CD14-positive monocyte (primary cell): ENCODE measurements at regions not wholly inside any gene's neighbourhood (a gene's known extent, or its start where the extent isn't known, plus 50 kb on each side); places are given as distances from the start of the nearest gene placed in this dataset.

Experiments
- DNase-seq, 3 donors: peaks; one replicate each; pipeline ENCODE4 v3.0.0-alpha.2; 2011 to 2022
- H2AFZ ChIP-seq: 2 replicates; pipeline ENCODE4 v1.6.0; 2012; ENCODE audit warnings: mild to moderate bottlenecking, low read depth, low read length, inconsistent platforms; ENCODE audit not compliant: insufficient read depth, poor library complexity, severe bottlenecking
- H3K27ac ChIP-seq, 2 donors: 1 replicate in 1 of 2; 2 replicates in 1 of 2; pipeline ENCODE4 v1.5.1; 2012 to 2013; ENCODE audit warnings: low read length in 2 of 2, control low read depth in 1 of 2, inconsistent platforms in 1 of 2, low read depth in 1 of 2, mild to moderate bottlenecking in 1 of 2
- H3K27me3 ChIP-seq, 2 donors: one replicate each; pipeline versions ENCODE4 v1.6.0 to v1.6.1; 2011 to 2013; ENCODE audit warnings: low read length in 2 of 2; ENCODE audit not compliant: control insufficient read depth in 2 of 2, insufficient read depth in 2 of 2
- H3K36me3 ChIP-seq, 2 donors: replicated peaks in 1 of 2; 1 replicate in 1 of 2; 2 replicates in 1 of 2; pipeline versions ENCODE4 v1.5.1 to v1.6.1; 2012 to 2013; ENCODE audit warnings: low read length in 2 of 2, control low read depth in 1 of 2, inconsistent platforms in 1 of 2, mild to moderate bottlenecking in 1 of 2; ENCODE audit not compliant: insufficient read depth in 2 of 2, control insufficient read depth in 1 of 2
- H3K4me1 ChIP-seq, 2 donors: 1 replicate in 1 of 2; 2 replicates in 1 of 2; pipeline versions ENCODE4 v1.5.1 to v1.6.1; 2012 to 2013; ENCODE audit warnings: low read length in 2 of 2, control low read depth in 1 of 2, inconsistent platforms in 1 of 2, mild to moderate bottlenecking in 1 of 2, moderate library complexity in 1 of 2; ENCODE audit not compliant: insufficient read depth in 2 of 2, control insufficient read depth in 1 of 2
- H3K4me2 ChIP-seq: replicated peaks from 2 replicates; pipeline ENCODE3; 2012; ENCODE audit warnings: low read length, moderate library complexity, mild to moderate bottlenecking; ENCODE audit not compliant: poor library complexity, severe bottlenecking; ENCODE audit errors: extremely low read depth
- H3K4me3 ChIP-seq, 3 experiments: fragments of 200-600 bp in 1 of 3; sonication (generic) in 1 of 3; replicated peaks in 1 of 3; 1 replicate in 2 of 3; 2 replicates in 1 of 3; pipeline ENCODE4 v1.5.1; 2011 to 2013; ENCODE audit warnings: low read length in 3 of 3, mild to moderate bottlenecking in 3 of 3, control low read depth in 2 of 3, low read depth in 2 of 3, inconsistent platforms in 1 of 3, moderate library complexity in 1 of 3
- H3K79me2 ChIP-seq: 2 replicates; pipeline ENCODE4 v1.6.0; 2012; ENCODE audit warnings: mild to moderate bottlenecking, control low read depth, inconsistent platforms, low read length, moderate library complexity; ENCODE audit not compliant: insufficient read depth
- H3K9ac ChIP-seq: 2 replicates; pipeline ENCODE4 v1.6.0; 2017; ENCODE audit warnings: low read length, mild to moderate bottlenecking; ENCODE audit not compliant: insufficient read depth, poor library complexity, severe bottlenecking
- H3K9me3 ChIP-seq, 2 donors: replicated peaks in 1 of 2; 1 replicate in 1 of 2; 2 replicates in 1 of 2; pipeline versions ENCODE4 v1.5.1 to v1.6.1; 2012 to 2013; ENCODE audit warnings: low read length in 2 of 2, control low read depth in 1 of 2; ENCODE audit not compliant: control insufficient read depth in 1 of 2, insufficient read depth in 1 of 2
- H4K20me1 ChIP-seq: 2 replicates; pipeline ENCODE4 v1.6.0; 2012; ENCODE audit warnings: mild to moderate bottlenecking, low read length, control low read depth, moderate library complexity; ENCODE audit not compliant: insufficient read depth
- H3K27ac Mint-ChIP-seq, 7 donors: one replicate each; pipeline ENCODE4 v1.8.0; 2020; ENCODE audit warnings: mild to moderate bottlenecking in 7 of 7, mixed read lengths in 7 of 7, moderate library complexity in 6 of 7, inconsistent platforms in 2 of 7
- H3K27me3 Mint-ChIP-seq, 3 donors: one replicate each; pipeline ENCODE4 v1.8.0; 2021 to 2022; ENCODE audit warnings: low read depth in 3 of 3, mild to moderate bottlenecking in 3 of 3, mixed read lengths in 3 of 3, moderate library complexity in 3 of 3, inconsistent platforms in 1 of 3
- H3K36me3 Mint-ChIP-seq, 2 donors: one replicate each; pipeline ENCODE4 v1.8.0; 2020; ENCODE audit warnings: mixed read lengths in 2 of 2, inconsistent platforms in 1 of 2, mild to moderate bottlenecking in 1 of 2
- H3K4me1 Mint-ChIP-seq: one replicate; pipeline ENCODE4 v1.8.0; 2020; ENCODE audit warnings: mild to moderate bottlenecking, mixed read lengths
- H3K4me3 Mint-ChIP-seq, 2 donors: one replicate each; pipeline ENCODE4 v1.8.0; 2020; ENCODE audit warnings: mild to moderate bottlenecking in 2 of 2, mixed read lengths in 2 of 2, moderate library complexity in 1 of 2
- H3K9me3 Mint-ChIP-seq, 7 donors: one replicate each; pipeline ENCODE4 v1.8.0; 2020 to 2022; ENCODE audit warnings: mixed read lengths in 7 of 7, mild to moderate bottlenecking in 6 of 7, moderate library complexity in 6 of 7, inconsistent platforms in 2 of 7
- WGBS: methylation state at CpG from one replicate; pipeline ENCODE4 v1.1.5; 2013; ENCODE audit warnings: missing lambda C conversion rate; ENCODE audit not compliant: insufficient coverage; 5-methylcytosine and 5-hydroxymethylcytosine counted together
- intact Hi-C, 2 donors: fragments of 100-400 bp; cut with micrococcal nuclease; formaldehyde crosslinking; loops; one replicate each; pipeline versions ENCODE4 v1.15.0 to v1.15.1; 2023
- TF ChIP-seq, protein P1 (sequence below): fragments of 200-600 bp; IDR thresholded peaks from one replicate; pipeline ENCODE4 v1.8.0; 2022; ENCODE audit warnings: antibody characterized with exemption, mild to moderate bottlenecking

DNA sequence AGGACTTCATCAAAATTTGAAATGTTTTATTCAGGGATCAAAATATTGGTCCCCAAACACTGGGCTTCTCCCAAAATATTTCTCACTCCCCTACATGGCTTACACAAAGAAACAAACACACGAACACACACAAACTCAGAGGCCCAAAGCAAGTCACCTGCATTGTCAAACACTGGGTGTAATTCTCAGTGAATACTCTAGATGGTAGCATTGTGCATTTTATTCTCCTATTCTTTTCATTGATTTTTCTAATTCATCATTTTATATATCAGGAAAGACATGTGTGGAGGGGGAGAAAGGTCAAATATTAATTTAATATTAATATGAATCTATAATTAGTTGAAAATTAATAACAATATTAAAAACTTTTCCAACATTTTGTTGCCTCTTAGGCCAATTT, 72.3 kb upstream of the TNMD start:
- intact Hi-C loops, result loop anchor here in 1 of 2 donors (5.0 kb wide), 1 partner anchor 255 kb away; no protein-coding TSS in a partner anchor
- Histone ChIP-seq H3K9me3 (no peaks in the 10 kb centered on the region), H3K4me2 (no peak overlapping the region), H3K36me3 (no peaks in the 10 kb centered on the region), H3K4me1 (no peaks in the 10 kb centered on the region), H3K79me2 (no peaks in the 10 kb centered on the region), H3K27ac (no peak overlapping the region), H4K20me1 (no peaks in the 10 kb centered on the region), H3K4me3 (no peak overlapping the region), H3K9ac (no peak overlapping the region), H3K27me3 (no peaks in the 10 kb centered on the region), H2AFZ (no peak overlapping the region)
- no peak for DNase-seq
- no peaks in the 10 kb centered on the region for H3K4me1 Mint-ChIP-seq
- no peak overlapping the region for H3K27ac Mint-ChIP-seq
- H3K36me3 Mint-ChIP-seq, result no peaks in the 10 kb centered on the region
- no peak overlapping the region for H3K4me3 Mint-ChIP-seq
- peaks cover 0 to 12% (median 2%) of the 10 kb centered on the region in 3 donors for H3K27me3 Mint-ChIP-seq
- TF ChIP-seq, protein P1, sequence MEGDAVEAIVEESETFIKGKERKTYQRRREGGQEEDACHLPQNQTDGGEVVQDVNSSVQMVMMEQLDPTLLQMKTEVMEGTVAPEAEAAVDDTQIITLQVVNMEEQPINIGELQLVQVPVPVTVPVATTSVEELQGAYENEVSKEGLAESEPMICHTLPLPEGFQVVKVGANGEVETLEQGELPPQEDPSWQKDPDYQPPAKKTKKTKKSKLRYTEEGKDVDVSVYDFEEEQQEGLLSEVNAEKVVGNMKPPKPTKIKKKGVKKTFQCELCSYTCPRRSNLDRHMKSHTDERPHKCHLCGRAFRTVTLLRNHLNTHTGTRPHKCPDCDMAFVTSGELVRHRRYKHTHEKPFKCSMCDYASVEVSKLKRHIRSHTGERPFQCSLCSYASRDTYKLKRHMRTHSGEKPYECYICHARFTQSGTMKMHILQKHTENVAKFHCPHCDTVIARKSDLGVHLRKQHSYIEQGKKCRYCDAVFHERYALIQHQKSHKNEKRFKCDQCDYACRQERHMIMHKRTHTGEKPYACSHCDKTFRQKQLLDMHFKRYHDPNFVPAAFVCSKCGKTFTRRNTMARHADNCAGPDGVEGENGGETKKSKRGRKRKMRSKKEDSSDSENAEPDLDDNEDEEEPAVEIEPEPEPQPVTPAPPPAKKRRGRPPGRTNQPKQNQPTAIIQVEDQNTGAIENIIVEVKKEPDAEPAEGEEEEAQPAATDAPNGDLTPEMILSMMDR, result peak; percentile 68
- H3K9me3 Mint-ChIP-seq, result no peaks in the 10 kb centered on the region
- no CpG with 5 or more reads among the region's 1 CpG for WGBS

DNA sequence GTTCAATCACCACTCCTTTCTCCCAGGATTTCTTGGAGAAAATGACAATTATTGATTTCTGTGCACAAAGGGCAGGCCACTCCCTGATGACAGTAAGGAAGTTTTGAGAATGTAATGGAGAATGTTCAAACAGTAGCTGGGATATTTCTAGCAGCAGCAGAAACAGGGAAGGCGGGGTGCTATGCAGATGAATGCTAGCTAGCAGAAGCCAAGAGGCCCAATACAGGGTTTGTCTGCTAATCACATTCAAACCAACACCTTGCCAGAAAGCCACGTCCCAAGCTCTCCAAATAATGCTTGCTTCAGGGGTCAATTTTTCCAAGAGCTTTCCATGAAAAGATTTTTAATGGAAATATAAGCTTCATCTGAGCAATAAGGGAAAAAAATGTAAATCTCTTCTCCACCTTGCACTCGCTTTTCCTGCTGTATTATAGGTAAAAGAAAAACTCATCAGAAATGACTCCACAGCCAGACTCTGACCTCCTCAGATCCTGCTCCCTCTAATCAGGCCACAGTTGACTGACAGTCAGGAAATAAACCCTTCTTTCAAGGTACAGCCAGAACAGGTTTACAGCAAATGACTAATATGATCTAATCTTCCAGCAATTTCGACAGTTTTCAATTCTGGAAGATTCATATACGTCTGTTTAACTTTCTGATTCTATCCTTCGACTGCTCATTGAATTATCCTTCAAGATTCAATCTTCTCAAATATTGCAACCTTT, 84.7 kb upstream of the PCDH19 start:
- peaks cover 0 to 4% (median 2%) of the 10 kb centered on the region in 3 donors for H3K27me3 Mint-ChIP-seq
- H3K4me3 Mint-ChIP-seq, result no peak overlapping the region
- no peak overlapping the region for H3K27ac Mint-ChIP-seq

More for the DNA sequence above, 84.7 kb upstream of the PCDH19 start:
- DNase-seq, result no peak
- H3K4me1 Mint-ChIP-seq, result no peaks in the 10 kb centered on the region
- Histone ChIP-seq H3K79me2 (no peaks in the 10 kb centered on the region), H2AFZ (no peak overlapping the region), H3K4me1 (no peaks in the 10 kb centered on the region), H3K27me3 (no peaks in the 10 kb centered on the region), H4K20me1 (no peaks in the 10 kb centered on the region), H3K9ac (no peak overlapping the region), H3K9me3 (no peaks in the 10 kb centered on the region), H3K4me2 (no peak overlapping the region), H3K27ac (no peak overlapping the region), H3K4me3 (no peak overlapping the region), H3K36me3 (no peaks in the 10 kb centered on the region)
- no peaks in the 10 kb centered on the region for H3K36me3 Mint-ChIP-seq
- 80% methylated on average over 1 of the region's 6 CpGs for WGBS
- TF ChIP-seq, protein P1, result no peak
- H3K9me3 Mint-ChIP-seq, result peaks cover 0 to 6% (median 3%) of the 10 kb centered on the region in 7 donors
- intact Hi-C loops, result no loop called here
